AG09309 (cell line): ENCODE measurements at regions not wholly inside any gene's neighbourhood (a gene's known extent, or its start where the extent isn't known, plus 50 kb on each side); places are given as distances from the start of the nearest gene placed in this dataset.

Experiments
- DNase-seq: peaks from one replicate; pipeline ENCODE4 v3.0.0-alpha.2; 2010; ENCODE audit warnings: low read depth
- H3K4me3 ChIP-seq: 2 replicates; pipeline ENCODE4 v1.5.1; 2011; ENCODE audit warnings: mild to moderate bottlenecking, low read depth, low read length, moderate library complexity; ENCODE audit not compliant: control insufficient read depth
- TF ChIP-seq, protein P1 (sequence below): IDR thresholded peaks from 2 replicates; pipeline ENCODE4 v1.5.1; 2011; ENCODE audit warnings: mild to moderate bottlenecking, low read depth, low read length, inconsistent platforms; ENCODE audit not compliant: insufficient read depth, control insufficient read depth; ENCODE audit errors: missing control alignments

DNA sequence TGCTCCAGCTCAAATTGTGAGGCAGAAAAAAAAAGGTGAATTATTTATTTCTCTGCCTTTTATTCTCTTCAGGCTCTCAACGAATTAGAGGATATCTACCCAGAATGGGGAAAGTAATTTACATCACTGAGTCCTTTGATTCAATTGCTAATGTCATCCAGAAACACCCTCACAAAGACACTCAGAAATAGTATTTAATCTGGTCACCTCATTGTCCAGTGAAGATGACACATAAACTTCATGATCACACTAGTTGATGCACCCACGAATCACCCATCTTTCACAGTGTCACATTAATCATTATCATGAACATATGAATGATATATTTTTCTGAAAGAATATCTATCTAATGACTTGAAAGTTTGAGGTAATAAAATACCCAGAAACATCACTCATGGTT lies 868.5 kb downstream of the BRINP3 start:
- TF ChIP-seq, protein P1, sequence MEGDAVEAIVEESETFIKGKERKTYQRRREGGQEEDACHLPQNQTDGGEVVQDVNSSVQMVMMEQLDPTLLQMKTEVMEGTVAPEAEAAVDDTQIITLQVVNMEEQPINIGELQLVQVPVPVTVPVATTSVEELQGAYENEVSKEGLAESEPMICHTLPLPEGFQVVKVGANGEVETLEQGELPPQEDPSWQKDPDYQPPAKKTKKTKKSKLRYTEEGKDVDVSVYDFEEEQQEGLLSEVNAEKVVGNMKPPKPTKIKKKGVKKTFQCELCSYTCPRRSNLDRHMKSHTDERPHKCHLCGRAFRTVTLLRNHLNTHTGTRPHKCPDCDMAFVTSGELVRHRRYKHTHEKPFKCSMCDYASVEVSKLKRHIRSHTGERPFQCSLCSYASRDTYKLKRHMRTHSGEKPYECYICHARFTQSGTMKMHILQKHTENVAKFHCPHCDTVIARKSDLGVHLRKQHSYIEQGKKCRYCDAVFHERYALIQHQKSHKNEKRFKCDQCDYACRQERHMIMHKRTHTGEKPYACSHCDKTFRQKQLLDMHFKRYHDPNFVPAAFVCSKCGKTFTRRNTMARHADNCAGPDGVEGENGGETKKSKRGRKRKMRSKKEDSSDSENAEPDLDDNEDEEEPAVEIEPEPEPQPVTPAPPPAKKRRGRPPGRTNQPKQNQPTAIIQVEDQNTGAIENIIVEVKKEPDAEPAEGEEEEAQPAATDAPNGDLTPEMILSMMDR = no peak

DNA sequence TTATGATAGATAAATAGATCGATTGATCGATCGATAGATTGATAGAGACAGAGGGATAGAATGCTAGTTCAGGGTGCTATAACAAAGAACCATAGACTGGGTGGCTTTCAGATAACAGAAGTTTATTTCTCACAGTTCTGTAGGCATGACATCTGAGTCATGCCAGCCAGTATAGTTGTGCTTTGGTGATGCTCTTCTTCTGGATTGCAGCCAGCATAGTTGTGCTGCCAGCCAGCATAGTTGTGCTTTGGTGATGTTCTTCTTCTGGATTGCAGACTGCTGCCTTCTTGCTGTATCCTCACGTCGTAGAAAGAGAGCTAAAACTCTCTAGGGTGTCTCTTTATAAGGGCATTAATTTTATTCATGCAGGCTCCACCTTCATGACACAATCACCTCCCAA lies 860.8 kb downstream of the BRINP3 start:
- TF ChIP-seq, protein P1 = no peak
- no peak for DNase-seq
- H3K4me3 ChIP-seq = no peak overlapping the region

More for the DNA sequence above, 868.5 kb downstream of the BRINP3 start:
- no peak overlapping the region for H3K4me3 ChIP-seq
- no peak for DNase-seq

DNA sequence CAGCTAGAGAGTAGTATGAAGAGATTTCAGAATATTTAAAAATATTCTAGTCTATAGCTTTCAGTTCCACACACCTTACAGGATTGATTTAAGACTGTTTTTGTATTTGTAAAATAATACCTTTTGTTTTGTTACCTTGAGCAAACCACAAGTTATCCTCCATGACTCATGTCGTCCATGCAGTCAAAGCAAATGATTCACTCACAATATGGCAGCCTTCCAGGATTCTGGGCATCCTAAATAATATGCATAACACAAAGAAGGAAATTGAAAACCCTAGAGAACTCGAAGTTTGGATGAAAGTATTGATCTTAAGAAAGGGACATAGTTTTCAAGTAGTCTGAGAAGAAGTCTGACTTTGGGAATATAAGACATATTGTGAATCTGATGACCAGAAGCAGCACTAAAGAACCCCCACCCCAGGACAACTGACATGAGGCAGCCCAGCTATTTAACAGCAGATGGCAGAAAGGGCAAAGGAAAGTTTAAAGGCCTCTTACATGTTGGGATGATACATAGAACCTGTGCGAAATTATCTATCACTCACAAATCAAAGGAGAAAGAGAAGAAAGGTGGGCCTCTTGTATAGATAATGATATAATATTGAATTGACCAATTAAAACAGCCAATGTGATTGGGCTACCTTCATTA lies 857.9 kb downstream of the BRINP3 start:
- TF ChIP-seq, protein P1 = no peak
- H3K4me3 ChIP-seq = no peak overlapping the region
- no peak for DNase-seq

DNA sequence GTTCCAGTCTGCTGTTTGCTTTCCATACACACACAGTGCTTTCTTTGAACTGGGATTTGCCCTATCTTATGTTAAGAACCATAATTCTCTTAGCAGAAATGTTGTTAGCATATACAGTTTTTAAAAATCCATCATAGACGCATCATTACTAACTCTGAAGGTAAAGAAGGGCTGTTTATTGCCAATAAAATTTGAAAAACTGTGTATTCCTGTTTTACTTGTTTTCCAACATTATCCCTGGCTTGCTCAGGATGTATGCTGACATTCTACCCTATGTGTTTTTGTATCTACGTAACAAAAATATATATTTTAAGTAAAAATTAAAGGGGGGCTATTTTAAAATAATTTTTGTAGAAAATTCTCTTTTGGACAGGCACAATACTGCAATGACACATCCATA lies 857.2 kb downstream of the BRINP3 start:
- TF ChIP-seq, protein P1 = no peak
- no peak for DNase-seq
- H3K4me3 ChIP-seq = no peak overlapping the region

DNA sequence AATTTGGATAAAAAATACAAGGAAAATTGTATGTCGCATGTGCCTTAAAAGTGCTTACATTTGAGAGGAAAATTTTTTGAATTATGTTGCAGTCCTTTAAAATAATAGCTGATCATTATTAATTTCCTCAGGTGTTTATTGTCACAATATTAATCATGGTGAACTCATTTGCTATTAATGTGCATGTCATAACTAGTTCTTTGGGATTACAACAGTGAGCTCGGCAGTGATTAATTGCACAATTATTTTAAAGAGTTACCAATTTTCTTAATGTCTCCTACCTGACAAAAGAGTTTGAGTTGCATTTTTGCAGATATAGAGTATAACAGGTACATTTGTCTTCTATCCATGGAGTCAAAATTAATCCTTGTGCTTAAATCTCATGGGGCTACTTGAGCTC lies 854.3 kb downstream of the BRINP3 start:
- TF ChIP-seq, protein P1 = no peak
- DNase-seq = no peak
- H3K4me3 ChIP-seq = no peak overlapping the region

DNA sequence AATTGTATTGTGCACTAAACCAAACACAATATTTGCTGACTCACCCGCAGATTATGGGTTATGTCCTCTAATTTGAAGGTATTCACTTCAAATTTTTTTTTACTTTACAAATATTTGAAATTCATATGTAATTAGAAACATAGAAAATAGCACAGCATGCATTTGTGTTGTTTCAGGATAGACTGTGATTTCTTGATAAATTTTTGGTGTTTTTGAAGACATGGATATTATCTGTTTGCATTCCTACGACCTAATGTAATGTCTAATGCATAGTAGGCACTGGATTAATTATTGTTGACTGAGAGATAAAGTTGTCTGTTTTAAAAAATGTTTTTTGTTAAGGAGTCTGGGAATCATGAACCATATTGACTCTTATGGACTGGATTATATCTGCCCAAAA lies 850.2 kb downstream of the BRINP3 start:
- TF ChIP-seq, protein P1 = no peak
- no peak for DNase-seq
- H3K4me3 ChIP-seq = no peak overlapping the region

DNA sequence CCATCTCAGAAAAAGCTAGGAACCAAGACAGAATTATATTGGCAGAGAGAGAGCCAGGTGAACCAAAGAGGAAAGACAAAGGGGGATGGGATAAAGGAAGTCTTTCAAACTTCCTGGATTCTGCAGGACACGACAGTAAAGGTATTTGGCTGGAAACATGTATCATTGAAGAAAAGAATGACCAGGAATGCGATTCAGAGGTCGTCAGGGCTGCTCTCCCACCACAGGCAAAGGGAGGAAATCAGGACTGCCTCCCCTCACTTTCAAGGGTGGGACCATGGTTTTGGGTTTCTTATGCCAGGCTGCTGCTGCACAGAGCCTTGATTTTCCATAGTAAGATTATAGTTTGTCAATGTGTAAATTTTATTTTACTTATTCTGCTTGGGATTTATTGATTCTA lies 848.8 kb downstream of the BRINP3 start:
- TF ChIP-seq, protein P1 = no peak
- no peak overlapping the region for H3K4me3 ChIP-seq
- DNase-seq = no peak
